Transverse colon (tissue), 4 donors: ENCODE measurements at regions not wholly inside any gene's neighbourhood (a gene's known extent, or its start where the extent isn't known, plus 50 kb on each side); places are given as distances from the start of the nearest gene placed in this dataset.

Source experiments
- DNase-seq: peaks from one replicate; pipeline ENCODE4 v3.0.0-alpha.2; 2019
- H3K27ac ChIP-seq, 4 donors: fragments of 200-600 bp; sonication (generic); 2 replicates each; pipeline ENCODE4 v1.5.1; 2016 to 2018; ENCODE audit warnings: inconsistent platforms in 4 of 4
- H3K27me3 ChIP-seq: fragments of 200-600 bp; sonication (generic); 2 replicates; pipeline ENCODE4 v1.5.1; 2017; ENCODE audit warnings: inconsistent platforms
- H3K36me3 ChIP-seq, 4 donors: fragments of 200-600 bp; sonication (generic); 2 replicates each; pipeline ENCODE4 v1.5.1; 2017 to 2019; ENCODE audit warnings: inconsistent platforms in 4 of 4
- H3K4me1 ChIP-seq, 4 donors: fragments of 200-600 bp; sonication (generic); 2 replicates each; pipeline ENCODE4 v1.5.1; 2017 to 2020; ENCODE audit warnings: inconsistent platforms in 4 of 4
- H3K4me3 ChIP-seq, 4 donors: fragments of 200-600 bp; sonication (generic); 1 replicate in 1 of 4; 2 replicates in 3 of 4; pipeline versions ENCODE4 v1.5.1 to v1.6.1; 2017 to 2019; ENCODE audit warnings: inconsistent platforms in 4 of 4
- H3K9me3 ChIP-seq, 2 donors: fragments of 200-600 bp; sonication (generic); 2 replicates each; pipeline ENCODE4 v1.5.1; 2017 to 2019; ENCODE audit warnings: inconsistent platforms in 2 of 2
- CTCF ChIP-seq, 5 experiments: fragments of 200-600 bp in 3 of 5; fragments of 450-650 bp in 2 of 5; sonication (generic) in 3 of 5; IDR thresholded peaks; 1 replicate in 2 of 5; 2 replicates in 3 of 5; pipeline ENCODE4 v1.5.1; 2016 to 2017; ENCODE audit warnings: antibody characterized with exemption in 5 of 5, inconsistent platforms in 3 of 5, mild to moderate bottlenecking in 2 of 5, moderate library complexity in 1 of 5
- EP300 ChIP-seq: sonication (generic); formaldehyde crosslinking; IDR thresholded peaks from one replicate; pipeline ENCODE4 v1.6.1; 2017; ENCODE audit warnings: antibody characterized with exemption, low read depth
- POLR2A ChIP-seq: fragments of 450-650 bp; IDR thresholded peaks from one replicate; pipeline ENCODE4 v1.6.1; 2016; ENCODE audit warnings: antibody characterized with exemption, mild to moderate bottlenecking, moderate library complexity
- POLR2AphosphoS5 ChIP-seq, 3 donors: sonication (generic); formaldehyde crosslinking; IDR thresholded peaks; one replicate each; pipeline ENCODE4 v1.6.1; 2016; ENCODE audit warnings: antibody characterized with exemption in 3 of 3
- WGBS, 2 donors: methylation state at CpG; one replicate each; pipeline ENCODE4 v1.1.5; 2018; ENCODE audit warnings: low coverage in 1 of 2; 5-methylcytosine and 5-hydroxymethylcytosine counted together
- in situ Hi-C, 4 donors: fragments of 200-750 bp; cut with MboI; loops; one replicate each; pipeline versions ENCODE4 v1.15.0 to v1.15.1; 2017; ENCODE audit warnings: low sequenced_read_pairs in 3 of 4, low pct_ligation_motif_present in 1 of 4, low pct_unique_long_range_greater_than_20kb in 1 of 4
- intact Hi-C: fragments of 100-400 bp; cut with DNase I; formaldehyde crosslinking; loops from one replicate; pipeline ENCODE4 v1.15.1; 2023; ENCODE audit warnings: low total_unique reads

- H3K27ac ChIP-seq, result peak overlapping the region in 3 of 4 donors; percentile 25 to 36 (median 35)
- H3K4me1 ChIP-seq, result peaks cover 0 to 11% (median 0%) of the 10 kb centered on the region in 4 donors
- intact Hi-C loops (no loop called here), in situ Hi-C loops (no loop called here)
- TF ChIP-seq CTCF (IDR thresholded peaks at IDR 0.05) (no peak), POLR2AphosphoS5 (IDR thresholded peaks at IDR 0.05) (no peak), POLR2A (no peak), EP300 (no peak)
- no peaks in the 10 kb centered on the region for H3K27me3 ChIP-seq
- no peak overlapping the region for H3K4me3 ChIP-seq
- H3K9me3 ChIP-seq, result no peaks in the 10 kb centered on the region
- DNase-seq, result no peak
- WGBS, 2 donors, result 46 to 68% methylated on average over 3 to 4 of the region's 4 CpGs
- H3K36me3 ChIP-seq, result no peaks in the 10 kb centered on the region
These were observed 93.2 kb upstream of the JADE1 start for GRCh38 chr4:128716338-128716737.

GRCh38 chr4:128715616-128716015 is 93.9 kb upstream of the JADE1 start:
- H3K27ac ChIP-seq, result peak overlapping the region in 2 of 4 donors; percentile 35 to 36
- DNase-seq, result no peak
- 79 to 84% methylated on average over 5 of the region's 5 CpGs for WGBS, 2 donors
- in situ Hi-C loops (no loop called here), intact Hi-C loops (no loop called here)
- peaks cover 0 to 11% (median 0%) of the 10 kb centered on the region in 4 donors for H3K4me1 ChIP-seq
- H3K9me3 ChIP-seq, result no peaks in the 10 kb centered on the region
- no peak overlapping the region for H3K4me3 ChIP-seq
- no peaks in the 10 kb centered on the region for H3K27me3 ChIP-seq
- no peaks in the 10 kb centered on the region for H3K36me3 ChIP-seq
- no peak for TF ChIP-seq POLR2A
- no peak for TF ChIP-seq CTCF (IDR thresholded peaks at IDR 0.05)
- TF ChIP-seq EP300, result no peak
- no peak for TF ChIP-seq POLR2AphosphoS5 (IDR thresholded peaks at IDR 0.05)

GRCh38 chr4:128711361-128711760 is 98.1 kb upstream of the JADE1 start:
- Histone ChIP-seq H3K4me1 (peaks cover 0 to 6% (median 0%) of the 10 kb centered on the region in 4 donors), H3K9me3 (no peaks in the 10 kb centered on the region), H3K27me3 (no peaks in the 10 kb centered on the region), H3K36me3 (no peaks in the 10 kb centered on the region), H3K27ac (no peak overlapping the region), H3K4me3 (no peak overlapping the region)
- intact Hi-C loops (no loop called here), in situ Hi-C loops (no loop called here)
- no peak for DNase-seq
- WGBS, 2 donors, result 50% methylated on average over 1 of the region's 1 CpG; no CpG with 5 or more reads in 1 of the 2 donors
- no peak for TF ChIP-seq POLR2AphosphoS5 (IDR thresholded peaks at IDR 0.05)
- no peak for TF ChIP-seq EP300
- no peak for TF ChIP-seq POLR2A
- no peak for TF ChIP-seq CTCF (IDR thresholded peaks at IDR 0.05)

- intact Hi-C loops (no loop called here), in situ Hi-C loops (no loop called here)
- TF ChIP-seq POLR2A, result no peak
- Histone ChIP-seq H3K27me3 (no peaks in the 10 kb centered on the region), H3K4me1 (no peaks in the 10 kb centered on the region), H3K27ac (no peak overlapping the region), H3K9me3 (no peaks in the 10 kb centered on the region), H3K36me3 (no peaks in the 10 kb centered on the region), H3K4me3 (no peak overlapping the region)
- WGBS, 2 donors, result 0 to 76% methylated on average over 1 to 4 of the region's 4 CpGs
- no peak for DNase-seq
These were observed 100.2 kb upstream of the JADE1 start for GRCh38 chr4:128709268-128709667.

GRCh38 chr4:128707864-128708263 is 101.6 kb upstream of the JADE1 start:
- H3K4me1 ChIP-seq, result no peaks in the 10 kb centered on the region
- H3K27me3 ChIP-seq, result no peaks in the 10 kb centered on the region
- in situ Hi-C loops, result no loop called here
- no peak overlapping the region for H3K27ac ChIP-seq
- intact Hi-C loops, result no loop called here
- no peak overlapping the region for H3K4me3 ChIP-seq
- WGBS, 2 donors, result 39 to 68% methylated on average over 4 to 6 of the region's 6 CpGs
- no peak for TF ChIP-seq POLR2A
- no peak for TF ChIP-seq CTCF (IDR thresholded peaks at IDR 0.05)
- no peak for TF ChIP-seq EP300
- TF ChIP-seq POLR2AphosphoS5 (IDR thresholded peaks at IDR 0.05), result no peak
- H3K36me3 ChIP-seq, result no peaks in the 10 kb centered on the region
- no peaks in the 10 kb centered on the region for H3K9me3 ChIP-seq
- no peak for DNase-seq
